RWPE2 (cell line): ENCODE measurements at regions not wholly inside any gene's neighbourhood (a gene's known extent, or its start where the extent isn't known, plus 50 kb on each side); places are given as distances from the start of the nearest gene placed in this dataset.
"Not testable (repeated sequence)": the region's sequence is repeated elsewhere in the genome, so short reads cannot be mapped to it uniquely, and the experiment has no call there.

Experiments used
- ATAC-seq: fragments of 200-7000 bp; cut with Tn5 transposase; 3 replicates; pipeline ENCODE4 v1.9.1; 2021; ENCODE audit warnings: low read depth
- DNase-seq: peaks from one replicate; pipeline ENCODE4 v3.0.0-alpha.2; 2020; ENCODE audit warnings: low spot score
- H3K27ac ChIP-seq: fragments of 450-650 bp; 2 replicates; pipeline ENCODE4 v1.5.1; 2017; ENCODE audit warnings: mild to moderate bottlenecking; ENCODE audit not compliant: poor library complexity, severe bottlenecking
- H3K27me3 ChIP-seq: fragments of 250-450 bp; sonication (Bioruptor Pico); 2 replicates; pipeline ENCODE4 v1.5.1; 2021; ENCODE audit warnings: mild to moderate bottlenecking, moderate library complexity; ENCODE audit not compliant: insufficient read depth, poor library complexity, severe bottlenecking
- H3K36me3 ChIP-seq: fragments of 250-450 bp; sonication (Bioruptor Pico); 2 replicates; pipeline ENCODE4 v1.5.1; 2020; ENCODE audit warnings: low read depth, mild to moderate bottlenecking, moderate library complexity
- H3K4me1 ChIP-seq: fragments of 250-450 bp; sonication (Bioruptor Pico); 2 replicates; pipeline ENCODE4 v1.5.1; 2021; ENCODE audit warnings: mild to moderate bottlenecking, moderate library complexity; ENCODE audit not compliant: insufficient read depth, poor library complexity, severe bottlenecking
- H3K4me3 ChIP-seq: fragments of 250-450 bp; sonication (Bioruptor Pico); 2 replicates; pipeline ENCODE4 v1.5.1; 2021; ENCODE audit warnings: mild to moderate bottlenecking, moderate library complexity; ENCODE audit not compliant: severe bottlenecking
- H3K9me3 ChIP-seq: fragments of 250-450 bp; sonication (Bioruptor Pico); 2 replicates; pipeline ENCODE4 v1.5.1; 2021; ENCODE audit warnings: mild to moderate bottlenecking, moderate library complexity; ENCODE audit not compliant: severe bottlenecking
- TF ChIP-seq, protein P1 (sequence below): fragments of 450-650 bp; IDR thresholded peaks from one replicate; pipeline ENCODE4 v1.5.1; 2017; ENCODE audit warnings: mild to moderate bottlenecking, moderate library complexity; ENCODE audit not compliant: poor library complexity, severe bottlenecking

GRCh38 chr16:75965504-75966374, 239.4 kb upstream of the CPHXL start:
- no peak overlapping the region for H3K4me3 ChIP-seq
- DNase-seq (no peak), ATAC-seq (peak; percentile 91)
- H3K27ac ChIP-seq: peak overlapping the region; percentile 73
- no peaks in the 10 kb centered on the region for H3K36me3 ChIP-seq
- H3K4me1 ChIP-seq: peaks cover 17% of the 10 kb centered on the region
- H3K27me3 ChIP-seq: no peaks in the 10 kb centered on the region
- peaks cover 2% of the 10 kb centered on the region for H3K9me3 ChIP-seq
- TF ChIP-seq, protein P1, sequence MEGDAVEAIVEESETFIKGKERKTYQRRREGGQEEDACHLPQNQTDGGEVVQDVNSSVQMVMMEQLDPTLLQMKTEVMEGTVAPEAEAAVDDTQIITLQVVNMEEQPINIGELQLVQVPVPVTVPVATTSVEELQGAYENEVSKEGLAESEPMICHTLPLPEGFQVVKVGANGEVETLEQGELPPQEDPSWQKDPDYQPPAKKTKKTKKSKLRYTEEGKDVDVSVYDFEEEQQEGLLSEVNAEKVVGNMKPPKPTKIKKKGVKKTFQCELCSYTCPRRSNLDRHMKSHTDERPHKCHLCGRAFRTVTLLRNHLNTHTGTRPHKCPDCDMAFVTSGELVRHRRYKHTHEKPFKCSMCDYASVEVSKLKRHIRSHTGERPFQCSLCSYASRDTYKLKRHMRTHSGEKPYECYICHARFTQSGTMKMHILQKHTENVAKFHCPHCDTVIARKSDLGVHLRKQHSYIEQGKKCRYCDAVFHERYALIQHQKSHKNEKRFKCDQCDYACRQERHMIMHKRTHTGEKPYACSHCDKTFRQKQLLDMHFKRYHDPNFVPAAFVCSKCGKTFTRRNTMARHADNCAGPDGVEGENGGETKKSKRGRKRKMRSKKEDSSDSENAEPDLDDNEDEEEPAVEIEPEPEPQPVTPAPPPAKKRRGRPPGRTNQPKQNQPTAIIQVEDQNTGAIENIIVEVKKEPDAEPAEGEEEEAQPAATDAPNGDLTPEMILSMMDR: no peak

GRCh38 chr16:75969120-75969519, 242.8 kb upstream of the CPHXL start:
- ATAC-seq, H3K27me3 ChIP-seq: not testable (repeated sequence)

GRCh38 chr16:75971334-75971733, 245.0 kb upstream of the CPHXL start:
- no peak for DNase-seq
- no peak overlapping the region for H3K4me3 ChIP-seq
- H3K4me1 ChIP-seq: peaks cover 2% of the 10 kb centered on the region
- no peaks in the 10 kb centered on the region for H3K9me3 ChIP-seq
- ATAC-seq: no peak
- TF ChIP-seq, protein P1: no peak
- H3K36me3 ChIP-seq: no peaks in the 10 kb centered on the region
- H3K27me3 ChIP-seq: no peaks in the 10 kb centered on the region
- no peak overlapping the region for H3K27ac ChIP-seq

More at GRCh38 chr16:75969120-75969519, 242.8 kb upstream of the CPHXL start:
- H3K9me3 ChIP-seq, H3K27ac ChIP-seq, H3K4me3 ChIP-seq, DNase-seq, H3K36me3 ChIP-seq: not testable (repeated sequence)
- peaks cover 17% of the 10 kb centered on the region for H3K4me1 ChIP-seq

DNA sequence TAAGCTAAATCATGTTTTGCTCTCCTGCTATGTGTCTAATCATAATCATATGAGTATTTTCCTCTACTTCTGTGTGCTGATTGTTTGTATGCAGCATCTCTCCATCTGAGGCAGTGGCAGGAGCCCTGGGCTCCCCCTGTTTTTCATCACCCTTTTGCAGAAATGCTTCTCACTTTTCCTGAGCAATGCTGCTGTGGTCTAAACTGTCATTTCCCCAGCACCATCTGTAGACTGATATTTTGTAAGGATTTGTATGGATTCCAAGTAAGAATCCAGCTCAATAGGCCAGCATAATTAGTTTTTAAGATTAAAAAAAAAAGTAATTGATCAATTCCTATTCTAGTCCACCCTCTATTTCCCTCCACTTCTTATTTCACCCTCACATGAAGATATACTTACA, 257.0 kb upstream of the CPHXL start:
- Histone ChIP-seq H3K9me3 (peaks cover 5% of the 10 kb centered on the region), H3K27me3 (no peaks in the 10 kb centered on the region), H3K27ac (no peak overlapping the region), H3K4me3 (no peak overlapping the region), H3K36me3 (no peaks in the 10 kb centered on the region), H3K4me1 (no peaks in the 10 kb centered on the region)
- no peak for DNase-seq
- TF ChIP-seq, protein P1: no peak
- ATAC-seq: no peak

DNA sequence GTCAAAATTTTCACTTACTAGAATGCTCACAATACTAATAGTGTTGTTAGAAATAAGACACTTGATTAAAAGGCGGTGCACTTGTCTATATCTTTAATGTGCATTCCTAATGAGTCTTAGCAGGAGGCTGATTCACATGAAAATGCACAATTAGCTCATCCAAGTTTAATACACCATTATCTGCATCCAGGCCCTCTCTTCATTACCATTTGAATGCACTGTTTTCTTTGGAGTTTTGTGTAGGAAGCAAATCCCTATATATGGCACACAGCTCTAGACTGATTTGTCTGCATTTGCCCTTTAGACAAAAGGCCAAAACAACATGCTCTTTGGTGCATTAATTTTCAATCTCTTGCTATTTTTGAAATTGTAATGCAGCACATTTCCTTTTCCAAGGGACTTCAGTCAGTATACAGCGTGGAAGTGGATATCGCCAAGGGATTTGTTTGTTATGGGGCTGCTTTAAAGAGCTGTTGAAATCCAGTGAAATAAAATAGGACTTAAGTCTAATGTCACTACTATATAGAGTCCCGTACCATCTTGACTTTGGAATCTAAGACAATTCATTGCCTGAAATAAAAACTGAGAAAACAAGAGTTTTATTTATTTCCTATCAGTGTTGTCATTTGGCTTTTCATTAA, 257.6 kb upstream of the CPHXL start:
- H3K9me3 ChIP-seq: peaks cover 5% of the 10 kb centered on the region
- no peak overlapping the region for H3K27ac ChIP-seq
- H3K27me3 ChIP-seq: no peaks in the 10 kb centered on the region
- H3K36me3 ChIP-seq: no peaks in the 10 kb centered on the region
- no peak for DNase-seq
- H3K4me1 ChIP-seq: no peaks in the 10 kb centered on the region
- ATAC-seq: no peak
- H3K4me3 ChIP-seq: no peak overlapping the region
- TF ChIP-seq, protein P1: no peak
